ENCODE measurements at regions not wholly inside any gene's neighbourhood (a gene's known extent, or its start where the extent isn't known, plus 50 kb on each side); places are given as distances from the start of the nearest gene placed in this dataset.

DNA sequence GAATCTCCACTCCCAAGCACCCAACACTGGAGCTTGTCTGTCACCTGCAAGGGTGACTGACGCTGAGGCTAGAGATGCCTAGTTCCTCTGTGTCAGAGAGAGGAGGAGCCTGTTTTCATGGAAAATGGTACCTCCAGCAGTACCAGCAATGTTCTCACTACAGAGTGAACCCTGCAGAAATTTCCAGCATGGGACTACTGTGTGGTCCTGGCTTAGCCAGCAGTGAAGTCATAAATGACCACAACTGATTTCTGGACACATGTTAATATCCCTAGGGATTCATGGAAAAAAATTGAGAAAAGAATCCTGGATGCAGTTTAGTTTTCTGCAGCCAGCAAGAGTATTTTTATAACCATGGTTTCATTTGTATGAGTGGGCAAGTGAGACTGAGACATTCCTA is 468.1 kb downstream of the CD83 start:
- Histone ChIP-seq H3K4me3 (ENCODE audit: low read length) (no peak overlapping the region), H3F3A (ENCODE audit: insufficient read depth, low read length) (no peaks in the 10 kb centered on the region), H3K9ac (ENCODE audit: low read length) (no peak overlapping the region), H2AFZ (ENCODE audit: low read length) (no peak overlapping the region), H3K27ac (ENCODE audit: low read length) (no peak overlapping the region), H3K9me2 (replicated peaks; ENCODE audit: insufficient read depth, low read length) (no peaks in the 10 kb centered on the region), H3K9me3 (replicated peaks; ENCODE audit: insufficient read depth, low read length) (no peaks in the 10 kb centered on the region), H3K4me2 (ENCODE audit: low read depth, low read length) (no peak overlapping the region), H3K4me1 (ENCODE audit: low read length) (no peaks in the 10 kb centered on the region), H3K79me2 (ENCODE audit: low read length) (no peaks in the 10 kb centered on the region), H3K27me3 (replicated peaks; ENCODE audit: insufficient read depth, low read length) (no peaks in the 10 kb centered on the region), H3K36me3 (replicated peaks; ENCODE audit: insufficient read depth, low read length) (no peaks in the 10 kb centered on the region), H4K20me1 (ENCODE audit: insufficient read depth, low read length) (no peaks in the 10 kb centered on the region)
- DNase-seq, result no peak
- no peak for TF ChIP-seq EZH2 (optimal IDR thresholded peaks at IDR 0.05; ENCODE audit: low read depth, low read length)
- no peak for TF ChIP-seq EZH2phosphoT487 (IDR thresholded peaks at IDR 0.05; ENCODE audit: low read length)
- TF ChIP-seq, protein P1, sequence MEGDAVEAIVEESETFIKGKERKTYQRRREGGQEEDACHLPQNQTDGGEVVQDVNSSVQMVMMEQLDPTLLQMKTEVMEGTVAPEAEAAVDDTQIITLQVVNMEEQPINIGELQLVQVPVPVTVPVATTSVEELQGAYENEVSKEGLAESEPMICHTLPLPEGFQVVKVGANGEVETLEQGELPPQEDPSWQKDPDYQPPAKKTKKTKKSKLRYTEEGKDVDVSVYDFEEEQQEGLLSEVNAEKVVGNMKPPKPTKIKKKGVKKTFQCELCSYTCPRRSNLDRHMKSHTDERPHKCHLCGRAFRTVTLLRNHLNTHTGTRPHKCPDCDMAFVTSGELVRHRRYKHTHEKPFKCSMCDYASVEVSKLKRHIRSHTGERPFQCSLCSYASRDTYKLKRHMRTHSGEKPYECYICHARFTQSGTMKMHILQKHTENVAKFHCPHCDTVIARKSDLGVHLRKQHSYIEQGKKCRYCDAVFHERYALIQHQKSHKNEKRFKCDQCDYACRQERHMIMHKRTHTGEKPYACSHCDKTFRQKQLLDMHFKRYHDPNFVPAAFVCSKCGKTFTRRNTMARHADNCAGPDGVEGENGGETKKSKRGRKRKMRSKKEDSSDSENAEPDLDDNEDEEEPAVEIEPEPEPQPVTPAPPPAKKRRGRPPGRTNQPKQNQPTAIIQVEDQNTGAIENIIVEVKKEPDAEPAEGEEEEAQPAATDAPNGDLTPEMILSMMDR (IDR thresholded peaks at IDR 0.05; ENCODE audit: low read length), result no peak

DNA sequence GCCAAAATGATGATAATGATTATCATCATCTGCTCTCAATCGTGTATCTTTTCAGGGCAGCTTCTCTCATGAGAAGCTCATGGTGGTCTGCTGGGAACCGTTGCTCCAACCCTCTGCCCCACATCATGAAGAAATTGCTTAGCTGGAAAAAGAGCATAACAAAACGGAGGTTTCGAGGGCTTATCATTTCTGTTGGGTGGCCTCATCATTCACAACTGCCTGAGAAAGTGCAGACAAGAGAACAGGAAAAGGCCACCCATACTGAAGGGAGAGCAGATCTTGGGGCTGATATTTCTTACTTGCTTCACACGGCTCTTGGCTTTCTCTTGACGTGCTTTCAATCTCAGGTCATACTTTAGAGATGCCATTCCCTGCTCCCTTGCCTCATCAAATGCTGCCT is 471.6 kb downstream of the CD83 start:
- Histone ChIP-seq H2AFZ (ENCODE audit: low read length) (no peak overlapping the region), H3K4me2 (ENCODE audit: low read depth, low read length) (no peak overlapping the region), H3K36me3 (replicated peaks; ENCODE audit: insufficient read depth, low read length) (no peaks in the 10 kb centered on the region), H3K27me3 (replicated peaks; ENCODE audit: insufficient read depth, low read length) (no peaks in the 10 kb centered on the region), H3K9ac (ENCODE audit: low read length) (no peak overlapping the region), H4K20me1 (ENCODE audit: insufficient read depth, low read length) (no peaks in the 10 kb centered on the region), H3K27ac (ENCODE audit: low read length) (no peak overlapping the region), H3K4me3 (ENCODE audit: low read length) (no peak overlapping the region), H3F3A (ENCODE audit: insufficient read depth, low read length) (no peaks in the 10 kb centered on the region), H3K9me2 (replicated peaks; ENCODE audit: insufficient read depth, low read length) (no peaks in the 10 kb centered on the region), H3K79me2 (ENCODE audit: low read length) (no peaks in the 10 kb centered on the region), H3K4me1 (ENCODE audit: low read length) (no peaks in the 10 kb centered on the region), H3K9me3 (replicated peaks; ENCODE audit: insufficient read depth, low read length) (no peaks in the 10 kb centered on the region)
- TF ChIP-seq EZH2phosphoT487 (IDR thresholded peaks at IDR 0.05; ENCODE audit: low read length), result no peak
- no peak for DNase-seq

DNA sequence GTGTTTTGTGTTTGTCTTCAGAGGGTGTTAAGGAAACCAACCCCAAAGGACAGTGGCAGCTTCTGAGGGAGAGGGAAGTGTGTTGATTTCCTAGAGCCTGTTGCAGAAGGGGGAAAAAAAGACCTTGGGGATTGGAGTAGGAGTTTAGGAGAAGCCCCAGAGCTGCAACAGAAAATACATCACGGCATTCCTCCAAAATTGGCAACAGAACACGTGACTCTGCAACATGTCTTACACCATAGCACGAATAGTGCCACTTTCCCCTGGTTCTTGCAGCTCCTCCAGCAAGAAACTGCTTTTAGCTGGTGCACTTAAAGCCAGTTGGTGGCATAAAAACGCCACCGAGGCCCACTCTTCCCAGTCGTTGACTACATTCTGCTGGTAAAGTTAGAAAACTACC is 473.0 kb downstream of the CD83 start:
- no peaks in the 10 kb centered on the region for H3K36me3 ChIP-seq (replicated peaks; ENCODE audit: insufficient read depth, low read length)
- DNase-seq, result no peak
- H4K20me1 ChIP-seq (ENCODE audit: insufficient read depth, low read length), result no peaks in the 10 kb centered on the region
- no peaks in the 10 kb centered on the region for H3K27me3 ChIP-seq (replicated peaks; ENCODE audit: insufficient read depth, low read length)
- no peaks in the 10 kb centered on the region for H3K4me1 ChIP-seq (ENCODE audit: low read length)
- no peak overlapping the region for H2AFZ ChIP-seq (ENCODE audit: low read length)
- H3K4me3 ChIP-seq (ENCODE audit: low read length), result no peak overlapping the region
- no peaks in the 10 kb centered on the region for H3K9me3 ChIP-seq (replicated peaks; ENCODE audit: insufficient read depth, low read length)
- no peaks in the 10 kb centered on the region for H3K79me2 ChIP-seq (ENCODE audit: low read length)
- H3K4me2 ChIP-seq (ENCODE audit: low read depth, low read length), result no peak overlapping the region
- H3K27ac ChIP-seq (ENCODE audit: low read length), result no peak overlapping the region
- TF ChIP-seq, protein P1 (IDR thresholded peaks at IDR 0.05; ENCODE audit: low read length), result no peak
- no peak for TF ChIP-seq EZH2 (optimal IDR thresholded peaks at IDR 0.05; ENCODE audit: low read depth, low read length)
- no peak for TF ChIP-seq EZH2phosphoT487 (IDR thresholded peaks at IDR 0.05; ENCODE audit: low read length)
- H3K9ac ChIP-seq (ENCODE audit: low read length), result no peak overlapping the region
- no peaks in the 10 kb centered on the region for H3K9me2 ChIP-seq (replicated peaks; ENCODE audit: insufficient read depth, low read length)
- no peaks in the 10 kb centered on the region for H3F3A ChIP-seq (ENCODE audit: insufficient read depth, low read length)

DNA sequence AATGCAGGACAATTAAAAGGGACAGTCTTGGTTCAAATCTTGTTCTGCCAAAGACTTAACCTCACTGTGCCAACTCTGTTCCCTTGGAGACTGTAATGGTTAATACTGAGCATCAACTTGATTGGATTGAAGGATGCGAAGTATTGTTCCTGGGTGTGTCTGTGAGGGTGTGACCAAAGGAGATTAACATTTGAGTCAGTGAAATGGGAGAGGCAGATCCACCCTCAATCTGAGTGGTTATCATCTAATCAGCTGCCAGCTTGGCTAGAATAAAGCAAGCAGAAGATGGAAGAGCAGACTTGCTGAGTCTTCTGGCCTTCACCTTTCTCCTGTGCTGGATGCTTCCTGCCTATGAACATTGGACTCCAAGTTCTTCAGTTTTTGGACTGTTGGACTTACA is 474.4 kb downstream of the CD83 start:
- no peaks in the 10 kb centered on the region for H3K79me2 ChIP-seq (ENCODE audit: low read length)
- no peaks in the 10 kb centered on the region for H3K4me1 ChIP-seq (ENCODE audit: low read length)
- no peak overlapping the region for H3K4me3 ChIP-seq (ENCODE audit: low read length)
- no peak overlapping the region for H2AFZ ChIP-seq (ENCODE audit: low read length)
- TF ChIP-seq, protein P1 (IDR thresholded peaks at IDR 0.05; ENCODE audit: low read length), result no peak
- TF ChIP-seq EZH2phosphoT487 (IDR thresholded peaks at IDR 0.05; ENCODE audit: low read length) (no peak), EZH2 (optimal IDR thresholded peaks at IDR 0.05; ENCODE audit: low read depth, low read length) (no peak)
- no peak overlapping the region for H3K27ac ChIP-seq (ENCODE audit: low read length)
- no peaks in the 10 kb centered on the region for H3K27me3 ChIP-seq (replicated peaks; ENCODE audit: insufficient read depth, low read length)
- no peaks in the 10 kb centered on the region for H3K36me3 ChIP-seq (replicated peaks; ENCODE audit: insufficient read depth, low read length)
- no peak overlapping the region for H3K9ac ChIP-seq (ENCODE audit: low read length)
- no peaks in the 10 kb centered on the region for H3K9me3 ChIP-seq (replicated peaks; ENCODE audit: insufficient read depth, low read length)
- H3F3A ChIP-seq (ENCODE audit: insufficient read depth, low read length), result no peaks in the 10 kb centered on the region
- no peaks in the 10 kb centered on the region for H3K9me2 ChIP-seq (replicated peaks; ENCODE audit: insufficient read depth, low read length)
- DNase-seq, result no peak
- no peak overlapping the region for H3K4me2 ChIP-seq (ENCODE audit: low read depth, low read length)
- no peaks in the 10 kb centered on the region for H4K20me1 ChIP-seq (ENCODE audit: insufficient read depth, low read length)

Measured in MM.1S (cell line).